GM12875 (cell line): ENCODE measurements at regions not wholly inside any gene's neighbourhood (a gene's known extent, or its start where the extent isn't known, plus 50 kb on each side); places are given as distances from the start of the nearest gene placed in this dataset.

Source experiments
- H3K4me3 ChIP-seq: one replicate; pipeline ENCODE4 v1.5.1; 2011; ENCODE audit warnings: low read depth, low read length, control low read depth
- TF ChIP-seq, protein P1 (sequence below): IDR thresholded peaks from 2 replicates; pipeline ENCODE4 v1.5.1; 2011; ENCODE audit warnings: low read depth, mild to moderate bottlenecking, control low read depth, inconsistent platforms, low read length, moderate library complexity, borderline replicate concordance; ENCODE audit not compliant: insufficient read depth

- H3K4me3 ChIP-seq = no peak overlapping the region
- TF ChIP-seq, protein P1, sequence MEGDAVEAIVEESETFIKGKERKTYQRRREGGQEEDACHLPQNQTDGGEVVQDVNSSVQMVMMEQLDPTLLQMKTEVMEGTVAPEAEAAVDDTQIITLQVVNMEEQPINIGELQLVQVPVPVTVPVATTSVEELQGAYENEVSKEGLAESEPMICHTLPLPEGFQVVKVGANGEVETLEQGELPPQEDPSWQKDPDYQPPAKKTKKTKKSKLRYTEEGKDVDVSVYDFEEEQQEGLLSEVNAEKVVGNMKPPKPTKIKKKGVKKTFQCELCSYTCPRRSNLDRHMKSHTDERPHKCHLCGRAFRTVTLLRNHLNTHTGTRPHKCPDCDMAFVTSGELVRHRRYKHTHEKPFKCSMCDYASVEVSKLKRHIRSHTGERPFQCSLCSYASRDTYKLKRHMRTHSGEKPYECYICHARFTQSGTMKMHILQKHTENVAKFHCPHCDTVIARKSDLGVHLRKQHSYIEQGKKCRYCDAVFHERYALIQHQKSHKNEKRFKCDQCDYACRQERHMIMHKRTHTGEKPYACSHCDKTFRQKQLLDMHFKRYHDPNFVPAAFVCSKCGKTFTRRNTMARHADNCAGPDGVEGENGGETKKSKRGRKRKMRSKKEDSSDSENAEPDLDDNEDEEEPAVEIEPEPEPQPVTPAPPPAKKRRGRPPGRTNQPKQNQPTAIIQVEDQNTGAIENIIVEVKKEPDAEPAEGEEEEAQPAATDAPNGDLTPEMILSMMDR = no peak
Measured at GRCh38 chr5:118711727-118712126, 276.6 kb downstream of the DTWD2 start.

DNA sequence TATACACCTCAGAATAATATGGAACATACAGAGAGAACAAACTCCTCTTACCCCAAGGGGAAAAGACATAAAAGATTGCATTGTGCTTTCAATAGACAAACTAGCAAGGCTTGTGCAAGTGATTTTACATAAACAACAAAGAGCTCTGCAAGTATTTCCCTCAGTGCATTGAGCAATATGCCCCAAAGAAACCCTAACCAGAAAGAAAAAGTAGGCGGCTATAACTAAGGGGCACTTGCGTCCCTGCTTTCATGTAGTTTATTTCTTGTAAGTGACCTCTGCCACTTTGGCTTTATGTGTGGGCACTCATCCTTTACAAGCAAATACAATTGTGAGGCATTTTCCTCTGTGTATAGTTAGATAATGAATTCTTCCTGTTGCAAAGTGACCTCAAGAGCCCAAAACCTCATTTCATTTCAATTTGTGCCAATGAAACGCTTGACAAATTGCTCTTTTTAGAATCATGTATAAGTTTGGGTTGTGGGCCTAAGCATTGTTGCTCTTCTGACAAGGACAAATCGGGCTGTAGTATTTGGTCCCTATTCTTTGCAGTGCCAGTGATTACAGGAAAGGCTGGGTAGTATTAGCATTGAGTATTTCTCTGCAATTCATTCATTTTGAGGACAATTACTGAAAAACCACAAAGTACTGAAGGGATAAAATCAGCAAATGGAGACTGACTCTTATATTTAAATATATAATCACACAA lies 282.2 kb downstream of the DTWD2 start:
- TF ChIP-seq, protein P1 = no peak
- no peak overlapping the region for H3K4me3 ChIP-seq

GRCh38 chr5:118703241-118703640 lies 285.1 kb downstream of the DTWD2 start:
- TF ChIP-seq, protein P1 = no peak
- H3K4me3 ChIP-seq = no peak overlapping the region

GRCh38 chr5:118701791-118702190 lies 286.6 kb downstream of the DTWD2 start:
- H3K4me3 ChIP-seq = no peak overlapping the region
- TF ChIP-seq, protein P1 = no peak

- no peak overlapping the region for H3K4me3 ChIP-seq
- TF ChIP-seq, protein P1 = no peak
Measured at GRCh38 chr5:118700510-118700909, 287.8 kb downstream of the DTWD2 start.

DNA sequence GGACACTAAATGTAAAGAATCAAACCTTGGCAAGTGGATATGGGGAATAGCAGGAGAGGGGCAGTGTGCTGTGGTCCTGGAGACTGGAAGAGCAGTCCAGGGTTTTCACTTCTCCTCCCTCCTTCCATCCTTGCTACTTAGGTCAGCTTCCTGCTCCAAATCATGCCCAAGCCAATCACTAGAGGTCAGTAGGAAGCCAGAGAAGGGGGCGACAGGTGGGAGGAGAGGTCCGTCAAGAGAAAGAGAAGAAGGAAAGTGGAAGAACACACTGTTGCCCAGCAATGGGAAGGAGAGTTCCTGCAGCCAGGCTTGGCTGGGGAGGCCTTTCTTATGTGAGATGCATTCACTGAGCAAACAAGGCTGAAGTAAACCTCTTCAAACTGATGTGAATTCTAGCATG lies 289.6 kb downstream of the DTWD2 start:
- TF ChIP-seq, protein P1 = no peak
- no peak overlapping the region for H3K4me3 ChIP-seq

GRCh38 chr5:118696076-118696475 lies 292.3 kb downstream of the DTWD2 start:
- no peak overlapping the region for H3K4me3 ChIP-seq
- TF ChIP-seq, protein P1 = no peak
